OCI-LY1 (cell line): ENCODE measurements at regions not wholly inside any gene's neighbourhood (a gene's known extent, or its start where the extent isn't known, plus 50 kb on each side); places are given as distances from the start of the nearest gene placed in this dataset.

Experiments
- CTCF ChIP-seq: fragments of 200-600 bp; sonication (generic), shearing (Covaris generic); IDR thresholded peaks from 2 replicates; pipeline ENCODE4 v1.5.1; 2017; ENCODE audit warnings: mild to moderate bottlenecking, antibody characterized with exemption, low read length, moderate library complexity, mixed read lengths
- EZH2 ChIP-seq: fragments of 200-600 bp; sonication (generic), shearing (Covaris generic); IDR thresholded peaks from 2 replicates; pipeline ENCODE4 v1.8.0; 2017; ENCODE audit warnings: borderline replicate concordance, mixed run types, mild to moderate bottlenecking, antibody characterized with exemption, low read length, moderate library complexity, mixed read lengths

GRCh38 chr1:37153116-37154100 lies 119.1 kb upstream of the GRIK3 start:
- TF ChIP-seq CTCF (no peak), EZH2 (no peak)
